ENCODE measurements at regions not wholly inside any gene's neighbourhood (a gene's known extent, or its start where the extent isn't known, plus 50 kb on each side); places are given as distances from the start of the nearest gene placed in this dataset.

- H3K9me3 ChIP-seq (replicated peaks in 1 of 2; ENCODE audit: control insufficient read depth in 2 of 2, insufficient read depth in 1 of 2, low read depth in 1 of 2, low read length in 2 of 2), result peaks cover 5 to 7% of the 10 kb centered on the region in 2 donors
- H4K8ac ChIP-seq (ENCODE audit: low read depth, low read length), result no peak overlapping the region
- H3K4me3 ChIP-seq (ENCODE audit: low read length in 2 of 2), result no peak overlapping the region
- H3K4me2 ChIP-seq (ENCODE audit: insufficient read depth, low read length, poor library complexity, severe bottlenecking), result no peak overlapping the region
- no peaks in the 10 kb centered on the region for H3K4me1 ChIP-seq (ENCODE audit: control insufficient read depth in 2 of 2, insufficient read depth in 1 of 2, low read depth in 1 of 2, low read length in 2 of 2)
- no peak overlapping the region for H2AFZ ChIP-seq (ENCODE audit: low read length)
- H2BK5ac ChIP-seq (ENCODE audit: low read length), result no peak overlapping the region
- no peak overlapping the region for H2BK12ac ChIP-seq (ENCODE audit: low read length)
- H3K27me3 ChIP-seq (ENCODE audit: control insufficient read depth in 3 of 3, insufficient read depth in 3 of 3, low read depth in 1 of 3, low read length in 3 of 3), result no peaks in the 10 kb centered on the region
- DNase-seq (ENCODE audit: low spot score), result no peak
- no peak overlapping the region for H4K91ac ChIP-seq (ENCODE audit: low read depth, low read length, poor library complexity)
- H2BK15ac ChIP-seq (ENCODE audit: low read length), result no peak overlapping the region
- no peak overlapping the region for H3K4ac ChIP-seq (ENCODE audit: low read length)
- no peak overlapping the region for H3K23ac ChIP-seq (ENCODE audit: low read depth, low read length, poor library complexity)
- no peak overlapping the region for H3K14ac ChIP-seq (ENCODE audit: low read length)
- H3K36me3 ChIP-seq (replicated peaks in 1 of 2; ENCODE audit: control insufficient read depth in 2 of 2, insufficient read depth in 2 of 2, low read length in 2 of 2), result no peaks in the 10 kb centered on the region
- H2AK5ac ChIP-seq (ENCODE audit: low read depth, low read length), result no peak overlapping the region
- H3K79me1 ChIP-seq (ENCODE audit: low read depth, low read length), result peaks cover 1% of the 10 kb centered on the region
- no peak overlapping the region for H3K27ac ChIP-seq (replicated peaks; ENCODE audit: low read length)
- no peak overlapping the region for H3K18ac ChIP-seq (ENCODE audit: low read length)
- H3K9ac ChIP-seq (ENCODE audit: low read depth, low read length, poor library complexity), result no peak overlapping the region
- H2BK120ac ChIP-seq (ENCODE audit: low read depth, low read length), result no peak overlapping the region
These were observed 158.0 kb downstream of the TGFB2 start for GRCh38 chr1:218503102-218503501.

GRCh38 chr1:218507355-218508002 is 162.3 kb downstream of the TGFB2 start:
- WGBS, 2 donors (ENCODE audit: extremely low coverage in 2 of 2, insufficient read length in 2 of 2, insufficient replicate concordance in 1 of 2), result no CpG with 5 or more reads among the region's 2 CpGs
- H2BK5ac ChIP-seq (ENCODE audit: low read length), result no peak overlapping the region
- H3K4me3 ChIP-seq (ENCODE audit: low read length in 2 of 2), result no peak overlapping the region

DNA sequence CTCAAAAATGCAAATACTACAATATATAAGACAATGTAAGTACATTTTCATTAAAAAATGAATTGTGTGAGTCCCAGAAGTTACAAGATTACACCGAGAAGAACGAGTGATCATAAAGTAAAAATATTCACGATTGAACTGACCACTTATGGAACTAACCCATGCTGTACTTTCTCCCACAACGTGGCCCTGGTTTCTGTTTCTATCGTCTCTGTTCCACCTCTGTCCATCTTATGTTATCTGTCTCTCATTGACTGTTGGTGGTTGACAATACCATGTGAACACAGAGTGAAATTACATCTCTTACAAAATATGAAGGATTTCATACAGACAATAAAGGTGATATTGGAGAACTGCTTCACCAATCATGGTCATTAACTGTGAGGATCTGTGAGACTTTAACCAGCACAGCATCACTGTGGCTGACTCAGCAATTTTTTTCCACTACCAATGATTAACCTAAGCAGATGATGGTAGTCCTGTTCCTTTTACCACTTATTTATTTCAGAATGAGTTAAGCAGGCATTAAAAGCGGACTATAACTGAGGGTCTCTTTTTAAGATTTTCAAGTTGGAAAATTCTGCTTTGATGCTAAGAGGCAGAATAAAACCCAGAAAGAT is 165.1 kb downstream of the TGFB2 start:
- H2AK5ac ChIP-seq (ENCODE audit: low read depth, low read length), result no peak overlapping the region
- H2BK120ac ChIP-seq (ENCODE audit: low read depth, low read length), result no peak overlapping the region
- no peak overlapping the region for H2BK15ac ChIP-seq (ENCODE audit: low read length)
- no peak overlapping the region for H3K18ac ChIP-seq (ENCODE audit: low read length)
- no peak overlapping the region for H3K4me3 ChIP-seq (ENCODE audit: low read length in 2 of 2)
- no peaks in the 10 kb centered on the region for H3K36me3 ChIP-seq (replicated peaks in 1 of 2; ENCODE audit: control insufficient read depth in 2 of 2, insufficient read depth in 2 of 2, low read length in 2 of 2)
- no peak overlapping the region for H2BK5ac ChIP-seq (ENCODE audit: low read length)
- DNase-seq (ENCODE audit: low spot score), result no peak
- no CpG with 5 or more reads among the region's 6 CpGs for WGBS, 2 donors (ENCODE audit: extremely low coverage in 2 of 2, insufficient read length in 2 of 2, insufficient replicate concordance in 1 of 2)
- no peak overlapping the region for H4K91ac ChIP-seq (ENCODE audit: low read depth, low read length, poor library complexity)
- no peak overlapping the region for H3K4ac ChIP-seq (ENCODE audit: low read length)
- H2AFZ ChIP-seq (ENCODE audit: low read length), result no peak overlapping the region
- no peak overlapping the region for H3K14ac ChIP-seq (ENCODE audit: low read length)
- H3K79me1 ChIP-seq (ENCODE audit: low read depth, low read length), result peaks cover 1% of the 10 kb centered on the region
- H3K4me1 ChIP-seq (ENCODE audit: control insufficient read depth in 2 of 2, insufficient read depth in 1 of 2, low read depth in 1 of 2, low read length in 2 of 2), result no peaks in the 10 kb centered on the region
- H3K27ac ChIP-seq (replicated peaks; ENCODE audit: low read length), result no peak overlapping the region
- H2BK12ac ChIP-seq (ENCODE audit: low read length), result no peak overlapping the region
- no peaks in the 10 kb centered on the region for H3K27me3 ChIP-seq (ENCODE audit: control insufficient read depth in 3 of 3, insufficient read depth in 3 of 3, low read depth in 1 of 3, low read length in 3 of 3)
- H3K9me3 ChIP-seq (replicated peaks in 1 of 2; ENCODE audit: control insufficient read depth in 2 of 2, insufficient read depth in 1 of 2, low read depth in 1 of 2, low read length in 2 of 2), result peaks cover 7 to 9% of the 10 kb centered on the region in 2 donors
- H3K4me2 ChIP-seq (ENCODE audit: insufficient read depth, low read length, poor library complexity, severe bottlenecking), result no peak overlapping the region
- H3K9ac ChIP-seq (ENCODE audit: low read depth, low read length, poor library complexity), result no peak overlapping the region
- H4K8ac ChIP-seq (ENCODE audit: low read depth, low read length), result no peak overlapping the region
- H3K23ac ChIP-seq (ENCODE audit: low read depth, low read length, poor library complexity), result no peak overlapping the region

More at GRCh38 chr1:218507355-218508002, 162.3 kb downstream of the TGFB2 start:
- Histone ChIP-seq H3K23ac (ENCODE audit: low read depth, low read length, poor library complexity) (no peak overlapping the region), H2AK5ac (ENCODE audit: low read depth, low read length) (no peak overlapping the region), H4K8ac (ENCODE audit: low read depth, low read length) (no peak overlapping the region), H3K9me3 (replicated peaks in 1 of 2; ENCODE audit: control insufficient read depth in 2 of 2, insufficient read depth in 1 of 2, low read depth in 1 of 2, low read length in 2 of 2) (peaks cover 7 to 9% of the 10 kb centered on the region in 2 donors), H3K18ac (ENCODE audit: low read length) (no peak overlapping the region), H3K9ac (ENCODE audit: low read depth, low read length, poor library complexity) (no peak overlapping the region), H2BK120ac (ENCODE audit: low read depth, low read length) (no peak overlapping the region), H3K27ac (replicated peaks; ENCODE audit: low read length) (no peak overlapping the region), H3K27me3 (ENCODE audit: control insufficient read depth in 3 of 3, insufficient read depth in 3 of 3, low read depth in 1 of 3, low read length in 3 of 3) (no peaks in the 10 kb centered on the region), H3K4me2 (ENCODE audit: insufficient read depth, low read length, poor library complexity, severe bottlenecking) (no peak overlapping the region), H3K36me3 (replicated peaks in 1 of 2; ENCODE audit: control insufficient read depth in 2 of 2, insufficient read depth in 2 of 2, low read length in 2 of 2) (no peaks in the 10 kb centered on the region), H2BK15ac (ENCODE audit: low read length) (no peak overlapping the region), H2BK12ac (ENCODE audit: low read length) (no peak overlapping the region), H3K4me1 (ENCODE audit: control insufficient read depth in 2 of 2, insufficient read depth in 1 of 2, low read depth in 1 of 2, low read length in 2 of 2) (no peaks in the 10 kb centered on the region), H3K4ac (ENCODE audit: low read length) (no peak overlapping the region), H2AFZ (ENCODE audit: low read length) (no peak overlapping the region), H4K91ac (ENCODE audit: low read depth, low read length, poor library complexity) (no peak overlapping the region), H3K79me1 (ENCODE audit: low read depth, low read length) (peaks cover 1% of the 10 kb centered on the region), H3K14ac (ENCODE audit: low read length) (no peak overlapping the region)
- no peak for DNase-seq (ENCODE audit: low spot score)

DNA sequence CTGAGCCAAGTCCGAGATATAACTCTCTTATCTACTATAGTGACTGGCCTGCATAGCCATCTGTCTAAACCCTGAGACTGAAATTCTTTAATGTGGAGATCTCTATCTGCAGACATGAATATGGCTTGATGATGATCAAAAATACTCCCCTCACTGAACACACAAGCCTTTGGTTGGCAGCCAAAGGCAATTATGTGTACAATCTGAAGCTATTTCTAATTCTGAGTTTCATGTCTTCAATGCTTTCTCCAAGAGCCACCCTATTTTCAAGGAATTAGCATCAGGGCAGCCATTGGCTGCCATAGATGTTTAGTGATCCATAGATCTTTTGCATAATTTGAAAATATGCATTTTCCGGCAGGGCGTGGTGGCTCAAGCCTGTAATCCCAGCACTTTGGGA is 168.2 kb downstream of the TGFB2 start:
- H4K91ac ChIP-seq (ENCODE audit: low read depth, low read length, poor library complexity), result no peak overlapping the region
- H3K23ac ChIP-seq (ENCODE audit: low read depth, low read length, poor library complexity), result no peak overlapping the region
- H4K8ac ChIP-seq (ENCODE audit: low read depth, low read length), result no peak overlapping the region
- no peak overlapping the region for H2AFZ ChIP-seq (ENCODE audit: low read length)
- no peak overlapping the region for H2BK120ac ChIP-seq (ENCODE audit: low read depth, low read length)
- WGBS, 2 donors (ENCODE audit: extremely low coverage in 2 of 2, insufficient read length in 2 of 2, insufficient replicate concordance in 1 of 2), result no CpG with 5 or more reads among the region's 3 CpGs
- no peak overlapping the region for H3K4ac ChIP-seq (ENCODE audit: low read length)
- H3K27ac ChIP-seq (replicated peaks; ENCODE audit: low read length), result no peak overlapping the region
- no peak overlapping the region for H3K4me2 ChIP-seq (ENCODE audit: insufficient read depth, low read length, poor library complexity, severe bottlenecking)
- no peak overlapping the region for H2BK15ac ChIP-seq (ENCODE audit: low read length)
- peaks cover 2% of the 10 kb centered on the region in 2 donors for H3K4me1 ChIP-seq (ENCODE audit: control insufficient read depth in 2 of 2, insufficient read depth in 1 of 2, low read depth in 1 of 2, low read length in 2 of 2)
- DNase-seq (ENCODE audit: low spot score), result no peak
- no peaks in the 10 kb centered on the region for H3K79me1 ChIP-seq (ENCODE audit: low read depth, low read length)
- no peaks in the 10 kb centered on the region for H3K36me3 ChIP-seq (replicated peaks in 1 of 2; ENCODE audit: control insufficient read depth in 2 of 2, insufficient read depth in 2 of 2, low read length in 2 of 2)
- no peak overlapping the region for H3K18ac ChIP-seq (ENCODE audit: low read length)
- peaks cover 0 to 4% of the 10 kb centered on the region in 2 donors for H3K9me3 ChIP-seq (replicated peaks in 1 of 2; ENCODE audit: control insufficient read depth in 2 of 2, insufficient read depth in 1 of 2, low read depth in 1 of 2, low read length in 2 of 2)
- no peak overlapping the region for H2BK5ac ChIP-seq (ENCODE audit: low read length)
- no peak overlapping the region for H3K9ac ChIP-seq (ENCODE audit: low read depth, low read length, poor library complexity)
- no peak overlapping the region for H2AK5ac ChIP-seq (ENCODE audit: low read depth, low read length)
- no peaks in the 10 kb centered on the region for H3K27me3 ChIP-seq (ENCODE audit: control insufficient read depth in 3 of 3, insufficient read depth in 3 of 3, low read depth in 1 of 3, low read length in 3 of 3)
- H3K14ac ChIP-seq (ENCODE audit: low read length), result no peak overlapping the region
- no peak overlapping the region for H2BK12ac ChIP-seq (ENCODE audit: low read length)
- no peak overlapping the region for H3K4me3 ChIP-seq (ENCODE audit: low read length in 2 of 2)
